Activated T-cell treated with anti-CD3 and anti-CD28 coated beads, Interleukin-2, amount 50 U/mL, for 72 hours (primary cell): ENCODE measurements at regions not wholly inside any gene's neighbourhood (a gene's known extent, or its start where the extent isn't known, plus 50 kb on each side); places are given as distances from the start of the nearest gene placed in this dataset.
A peak's percentile ranks its signal among the peaks of the same experiment; 100 is the strongest.
"Not testable (repeated sequence)": the region's sequence is repeated elsewhere in the genome, so short reads cannot be mapped to it uniquely, and the experiment has no call there.

ENCODE experiments used
- ATAC-seq, 2 donors: fragments of 150-1000 bp; cut with Tn5 transposase; replicated peaks in 1 of 2; 2 replicates each; pipeline ENCODE4 v1.10.0; 2021; ENCODE audit warnings: moderate library complexity in 2 of 2, mild to moderate bottlenecking in 1 of 2
- DNase-seq, 2 donors: peaks; one replicate each; pipeline ENCODE4 v3.0.0; 2021 to 2022; ENCODE audit warnings: mixed read lengths in 1 of 2
- H3K27ac Mint-ChIP-seq: one replicate; pipeline ENCODE4 v1.8.0; 2022; ENCODE audit warnings: mild to moderate bottlenecking, moderate library complexity, mixed read lengths
- H3K27me3 Mint-ChIP-seq: one replicate; pipeline ENCODE4 v1.8.0; 2022; ENCODE audit warnings: low read depth, mixed read lengths
- H3K36me3 Mint-ChIP-seq, 2 donors: one replicate each; pipeline ENCODE4 v1.8.0; 2022; ENCODE audit warnings: mixed read lengths in 2 of 2, mild to moderate bottlenecking in 1 of 2; ENCODE audit not compliant: insufficient read depth in 2 of 2
- H3K4me1 Mint-ChIP-seq: one replicate; pipeline ENCODE4 v1.8.0; 2022; ENCODE audit warnings: low read depth, mixed read lengths
- H3K4me3 Mint-ChIP-seq, 2 donors: one replicate each; pipeline ENCODE4 v1.8.0; 2022; ENCODE audit warnings: mild to moderate bottlenecking in 2 of 2, mixed read lengths in 2 of 2, moderate library complexity in 2 of 2
- H3K9me3 Mint-ChIP-seq, 2 donors: one replicate each; pipeline ENCODE4 v1.8.0; 2022; ENCODE audit warnings: mixed read lengths in 2 of 2

GRCh38 chr4:132493476-132493875 is 655.6 kb upstream of the PCDH10 start:
- Mint-ChIP-seq H3K9me3 (peaks cover 5% of the 10 kb centered on the region in 2 donors), H3K36me3 (no peaks in the 10 kb centered on the region), H3K27me3 (no peaks in the 10 kb centered on the region), H3K4me1 (no peaks in the 10 kb centered on the region), H3K27ac (no peak overlapping the region), H3K4me3 (no peak overlapping the region)
- DNase-seq (no peak), ATAC-seq (no peak)

DNA sequence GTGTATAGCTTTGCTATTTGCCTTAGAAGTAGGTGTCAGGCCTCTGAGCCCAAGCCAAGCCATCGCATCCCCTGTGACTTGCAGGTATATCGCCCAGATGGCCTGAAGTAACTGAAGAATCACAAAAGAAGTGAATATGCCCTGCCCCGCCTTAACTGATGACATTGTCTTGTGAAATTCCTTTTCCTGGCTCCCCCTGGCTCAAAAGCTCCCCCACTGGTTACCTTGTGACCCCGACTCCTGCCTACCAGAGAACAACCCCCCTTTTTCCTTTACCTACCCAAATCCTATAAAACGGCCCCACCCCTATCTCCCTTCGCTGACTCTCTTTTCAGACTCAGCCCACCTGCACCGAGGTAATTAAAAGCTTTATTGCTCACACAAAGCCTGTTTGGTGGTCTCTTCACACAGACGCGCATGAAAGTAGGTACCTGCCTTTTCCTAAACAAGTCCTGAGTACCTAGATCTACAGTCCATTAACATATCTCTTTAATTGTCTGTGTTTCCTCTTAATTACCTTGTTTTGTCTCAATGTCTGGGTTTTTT is 653.8 kb upstream of the PCDH10 start:
- not testable (repeated sequence) for H3K36me3 Mint-ChIP-seq, H3K4me1 Mint-ChIP-seq, ATAC-seq, H3K4me3 Mint-ChIP-seq, H3K9me3 Mint-ChIP-seq, H3K27me3 Mint-ChIP-seq, H3K27ac Mint-ChIP-seq, DNase-seq

GRCh38 chr4:132498215-132498614 is 650.9 kb upstream of the PCDH10 start:
- ATAC-seq (no peak), DNase-seq (no peak)
- Mint-ChIP-seq H3K4me3 (no peak overlapping the region), H3K36me3 (peaks cover 0 to 1% of the 10 kb centered on the region in 2 donors), H3K27ac (no peak overlapping the region), H3K27me3 (no peaks in the 10 kb centered on the region), H3K4me1 (no peaks in the 10 kb centered on the region), H3K9me3 (peaks cover 0 to 1% of the 10 kb centered on the region in 2 donors)

- Mint-ChIP-seq H3K4me1 (no peaks in the 10 kb centered on the region), H3K27ac (no peak overlapping the region), H3K27me3 (no peaks in the 10 kb centered on the region), H3K4me3 (no peak overlapping the region), H3K9me3 (peaks cover 0 to 3% of the 10 kb centered on the region in 2 donors), H3K36me3 (peaks cover 0 to 1% of the 10 kb centered on the region in 2 donors)
- DNase-seq, result no peak
- ATAC-seq, result peak in 1 of 2 donors; percentile 36
Measured at GRCh38 chr4:132502096-132502552, 647.0 kb upstream of the PCDH10 start.

DNA sequence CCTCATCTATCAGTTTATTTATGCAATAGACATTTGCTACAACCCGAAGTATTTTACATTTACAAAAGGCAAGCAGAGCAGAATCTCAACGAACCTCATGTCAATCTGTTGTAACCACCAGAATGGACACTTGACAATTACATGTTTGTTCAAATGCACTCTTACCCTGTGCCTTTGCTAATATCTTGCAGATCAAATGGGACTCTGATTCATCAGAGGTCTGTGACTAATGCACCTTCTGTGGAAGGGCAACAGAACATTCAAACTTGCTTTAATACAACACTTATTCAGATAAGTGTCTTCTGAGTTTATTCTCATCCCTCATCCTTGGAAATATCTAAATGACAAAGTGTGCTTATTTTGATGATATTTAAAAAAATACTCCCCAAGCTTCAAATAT is 644.7 kb upstream of the PCDH10 start:
- no peaks in the 10 kb centered on the region for H3K4me1 Mint-ChIP-seq
- no peak for ATAC-seq
- no peak overlapping the region for H3K27ac Mint-ChIP-seq
- H3K4me3 Mint-ChIP-seq, result no peak overlapping the region
- DNase-seq, result no peak
- H3K9me3 Mint-ChIP-seq, result peaks cover 0 to 4% of the 10 kb centered on the region in 2 donors
- H3K36me3 Mint-ChIP-seq, result peaks cover 0 to under 1% of the 10 kb centered on the region in 2 donors
- H3K27me3 Mint-ChIP-seq, result no peaks in the 10 kb centered on the region

- Mint-ChIP-seq H3K4me1 (no peaks in the 10 kb centered on the region), H3K4me3 (no peak overlapping the region), H3K27me3 (no peaks in the 10 kb centered on the region), H3K36me3 (no peaks in the 10 kb centered on the region), H3K27ac (no peak overlapping the region), H3K9me3 (peaks cover 0 to 7% of the 10 kb centered on the region in 2 donors)
- DNase-seq, result no peak
- ATAC-seq, result no peak
Measured at GRCh38 chr4:132506568-132506967, 642.5 kb upstream of the PCDH10 start.

DNA sequence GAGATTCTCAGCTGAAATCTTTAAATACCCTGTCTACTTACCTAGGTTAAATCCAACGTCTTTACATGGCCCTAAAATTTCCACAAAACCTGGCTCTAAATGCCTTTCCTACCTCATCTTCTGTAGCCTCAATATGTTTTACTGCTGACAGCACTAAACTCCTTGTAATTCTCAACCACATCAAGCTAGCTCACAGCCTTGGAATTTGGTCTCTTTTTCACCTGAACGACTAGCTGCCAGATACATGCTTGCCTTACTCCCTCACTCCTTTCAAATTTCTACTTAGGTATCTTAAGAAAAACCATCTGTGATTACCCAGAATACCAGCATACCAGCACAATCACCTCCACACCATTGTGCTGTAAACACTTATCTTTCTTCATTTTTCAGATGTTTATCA is 635.6 kb upstream of the PCDH10 start:
- Mint-ChIP-seq H3K9me3 (peaks cover 0 to 8% of the 10 kb centered on the region in 2 donors), H3K27me3 (no peaks in the 10 kb centered on the region), H3K4me1 (no peaks in the 10 kb centered on the region), H3K27ac (no peak overlapping the region), H3K4me3 (no peak overlapping the region), H3K36me3 (no peaks in the 10 kb centered on the region)
- ATAC-seq (no peak), DNase-seq (no peak)

DNA sequence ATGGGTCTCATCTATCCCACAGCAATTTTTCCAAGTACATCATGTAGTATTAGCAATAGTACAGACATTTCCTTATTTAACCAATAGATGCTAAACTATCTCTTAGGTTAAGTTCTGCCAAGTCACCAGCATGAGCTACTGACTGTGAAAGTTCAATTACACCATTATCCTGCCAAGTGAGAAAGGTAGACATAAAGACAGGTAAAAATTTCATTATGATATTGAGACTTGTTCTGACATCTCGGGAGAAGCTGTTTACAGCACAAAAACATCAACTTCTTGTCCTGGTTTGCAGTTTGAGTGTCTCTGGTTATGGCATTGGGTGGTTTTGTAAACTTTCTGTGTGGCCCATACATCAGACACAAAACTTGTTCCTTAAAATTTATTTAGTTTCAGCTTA is 622.4 kb upstream of the PCDH10 start:
- Mint-ChIP-seq H3K4me1 (no peaks in the 10 kb centered on the region), H3K27me3 (no peaks in the 10 kb centered on the region), H3K4me3 (no peak overlapping the region), H3K27ac (no peak overlapping the region), H3K9me3 (peaks cover 0 to 4% of the 10 kb centered on the region in 2 donors), H3K36me3 (no peaks in the 10 kb centered on the region)
- DNase-seq, result no peak
- ATAC-seq, result no peak

- Mint-ChIP-seq H3K9me3 (peaks cover 0 to 4% of the 10 kb centered on the region in 2 donors), H3K27ac (no peak overlapping the region), H3K27me3 (no peaks in the 10 kb centered on the region), H3K36me3 (no peaks in the 10 kb centered on the region), H3K4me3 (no peak overlapping the region), H3K4me1 (no peaks in the 10 kb centered on the region)
- ATAC-seq (no peak), DNase-seq (no peak)
Measured at GRCh38 chr4:132527817-132528216, 621.3 kb upstream of the PCDH10 start.

- Mint-ChIP-seq H3K4me1 (no peaks in the 10 kb centered on the region), H3K9me3 (peaks cover 0 to 1% of the 10 kb centered on the region in 2 donors), H3K27ac (no peak overlapping the region), H3K36me3 (no peaks in the 10 kb centered on the region), H3K4me3 (no peak overlapping the region), H3K27me3 (no peaks in the 10 kb centered on the region)
- DNase-seq, result no peak
- no peak for ATAC-seq
Measured at GRCh38 chr4:132530861-132531260, 618.2 kb upstream of the PCDH10 start.

- Mint-ChIP-seq H3K9me3 (peaks cover 6 to 13% of the 10 kb centered on the region in 2 donors), H3K27ac (no peak overlapping the region), H3K36me3 (peaks cover 0 to 6% of the 10 kb centered on the region in 2 donors), H3K4me1 (no peaks in the 10 kb centered on the region), H3K4me3 (no peak overlapping the region), H3K27me3 (no peaks in the 10 kb centered on the region)
- DNase-seq, result no peak
- ATAC-seq, result no peak
Measured at GRCh38 chr4:132540268-132540667, 608.8 kb upstream of the PCDH10 start.

DNA sequence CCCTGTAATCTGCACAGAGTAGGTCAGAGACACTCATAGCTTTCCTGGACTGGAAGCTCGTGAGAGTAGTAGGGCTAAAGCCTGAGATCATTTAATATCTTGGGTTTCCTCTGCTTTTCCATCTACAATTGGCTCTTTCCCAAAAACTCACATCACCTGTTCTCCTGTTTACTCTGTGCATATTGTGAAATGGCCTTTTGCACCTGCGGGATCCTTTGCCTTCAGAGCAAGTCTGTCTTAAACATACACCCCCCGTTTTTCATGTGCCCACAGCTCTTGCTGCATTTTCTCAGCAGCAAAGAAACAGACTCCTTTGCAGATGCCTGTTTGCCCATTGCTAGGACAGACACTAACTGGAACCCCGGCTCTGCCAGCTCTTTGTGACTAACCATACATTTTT is 608.3 kb upstream of the PCDH10 start:
- Mint-ChIP-seq H3K27ac (no peak overlapping the region), H3K36me3 (peaks cover 0 to 6% of the 10 kb centered on the region in 2 donors), H3K9me3 (peaks cover 6 to 13% of the 10 kb centered on the region in 2 donors), H3K27me3 (no peaks in the 10 kb centered on the region), H3K4me1 (no peaks in the 10 kb centered on the region), H3K4me3 (no peak overlapping the region)
- DNase-seq (no peak), ATAC-seq (no peak)

DNA sequence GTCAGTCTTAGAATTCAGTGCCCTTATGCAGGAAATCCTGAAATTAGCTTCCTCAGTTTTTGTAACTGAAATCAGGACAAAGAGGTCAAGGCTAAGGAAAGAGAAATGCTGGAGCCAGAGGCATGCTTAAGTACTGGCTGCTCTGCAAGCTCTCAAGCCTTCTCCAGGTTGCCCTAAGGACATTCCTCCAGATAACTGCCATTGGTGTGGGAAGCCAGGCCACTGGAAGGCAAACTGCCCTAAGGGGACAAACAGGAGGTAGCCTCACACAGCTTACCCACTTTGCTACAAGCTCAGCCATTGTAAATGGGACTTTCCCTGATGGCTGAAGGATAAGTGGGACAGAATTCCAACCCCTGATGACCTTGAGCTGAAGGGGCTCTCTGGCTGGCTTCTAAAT is 606.9 kb upstream of the PCDH10 start:
- ATAC-seq, result no peak
- H3K4me3 Mint-ChIP-seq, result no peak overlapping the region

GRCh38 chr4:132548463-132548862 is 600.6 kb upstream of the PCDH10 start:
- H3K9me3 Mint-ChIP-seq, result peaks cover under 1 to 2% of the 10 kb centered on the region in 2 donors
- H3K27ac Mint-ChIP-seq, result no peak overlapping the region
- H3K4me1 Mint-ChIP-seq, result no peaks in the 10 kb centered on the region
- no peak overlapping the region for H3K4me3 Mint-ChIP-seq
- DNase-seq, result no peak
- no peak for ATAC-seq
- H3K36me3 Mint-ChIP-seq, result no peaks in the 10 kb centered on the region
- no peaks in the 10 kb centered on the region for H3K27me3 Mint-ChIP-seq

More for the DNA sequence above, 606.9 kb upstream of the PCDH10 start:
- Mint-ChIP-seq H3K36me3 (peaks cover 0 to 6% of the 10 kb centered on the region in 2 donors), H3K9me3 (peaks cover 8 to 13% of the 10 kb centered on the region in 2 donors), H3K27me3 (no peaks in the 10 kb centered on the region), H3K4me1 (no peaks in the 10 kb centered on the region), H3K27ac (no peak overlapping the region)
- no peak for DNase-seq
